ENCODE measurements at regions not wholly inside any gene's neighbourhood (a gene's known extent, or its start where the extent isn't known, plus 50 kb on each side); places are given as distances from the start of the nearest gene placed in this dataset.

DNA sequence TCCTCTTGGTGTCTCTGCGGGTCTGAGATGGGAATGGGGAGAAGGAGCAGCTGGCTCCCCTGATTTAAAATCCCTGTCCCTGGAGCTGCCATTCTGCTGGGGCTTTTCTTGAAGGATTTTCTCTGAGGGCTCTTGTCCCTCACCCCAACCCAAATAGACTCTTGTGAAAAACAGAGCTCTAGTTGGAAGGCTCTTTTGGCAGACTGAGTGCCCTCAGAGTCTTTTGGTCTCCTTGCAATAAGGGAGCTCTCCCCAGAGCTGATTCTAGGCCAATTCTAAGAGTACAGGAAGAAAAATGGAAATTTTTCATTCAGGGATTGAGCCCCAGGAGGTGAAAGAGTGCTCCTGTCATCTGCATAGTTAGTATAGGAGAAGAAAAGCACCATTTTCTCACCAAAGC, 238.3 kb downstream of the COG6 start:
- CTCF ChIA-PET: no interaction called here
- TF ChIP-seq, protein P1, sequence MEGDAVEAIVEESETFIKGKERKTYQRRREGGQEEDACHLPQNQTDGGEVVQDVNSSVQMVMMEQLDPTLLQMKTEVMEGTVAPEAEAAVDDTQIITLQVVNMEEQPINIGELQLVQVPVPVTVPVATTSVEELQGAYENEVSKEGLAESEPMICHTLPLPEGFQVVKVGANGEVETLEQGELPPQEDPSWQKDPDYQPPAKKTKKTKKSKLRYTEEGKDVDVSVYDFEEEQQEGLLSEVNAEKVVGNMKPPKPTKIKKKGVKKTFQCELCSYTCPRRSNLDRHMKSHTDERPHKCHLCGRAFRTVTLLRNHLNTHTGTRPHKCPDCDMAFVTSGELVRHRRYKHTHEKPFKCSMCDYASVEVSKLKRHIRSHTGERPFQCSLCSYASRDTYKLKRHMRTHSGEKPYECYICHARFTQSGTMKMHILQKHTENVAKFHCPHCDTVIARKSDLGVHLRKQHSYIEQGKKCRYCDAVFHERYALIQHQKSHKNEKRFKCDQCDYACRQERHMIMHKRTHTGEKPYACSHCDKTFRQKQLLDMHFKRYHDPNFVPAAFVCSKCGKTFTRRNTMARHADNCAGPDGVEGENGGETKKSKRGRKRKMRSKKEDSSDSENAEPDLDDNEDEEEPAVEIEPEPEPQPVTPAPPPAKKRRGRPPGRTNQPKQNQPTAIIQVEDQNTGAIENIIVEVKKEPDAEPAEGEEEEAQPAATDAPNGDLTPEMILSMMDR (IDR thresholded peaks at IDR 0.05; ENCODE audit: unreplicated experiment): no peak
- no peak for DNase-seq
- H3K9me3 Mint-ChIP-seq (ENCODE audit: low read depth, unreplicated experiment): no peaks in the 10 kb centered on the region
- intact Hi-C loops (cut with micrococcal nuclease; ENCODE audit: unreplicated experiment): no loop called here
- H3K4me1 Mint-ChIP-seq (ENCODE audit: low read depth, unreplicated experiment): peaks cover 8% of the 10 kb centered on the region
- no TSS peak for BruUV-seq (replicated peaks)
- no peak overlapping the region for H3K27ac Mint-ChIP-seq (ENCODE audit: unreplicated experiment)
- H3K36me3 Mint-ChIP-seq (ENCODE audit: insufficient read depth, unreplicated experiment): no peaks in the 10 kb centered on the region
- no peaks in the 10 kb centered on the region for H3K27me3 Mint-ChIP-seq (ENCODE audit: unreplicated experiment)
- H3K4me3 Mint-ChIP-seq (ENCODE audit: low read depth, unreplicated experiment): no peak overlapping the region

DNA sequence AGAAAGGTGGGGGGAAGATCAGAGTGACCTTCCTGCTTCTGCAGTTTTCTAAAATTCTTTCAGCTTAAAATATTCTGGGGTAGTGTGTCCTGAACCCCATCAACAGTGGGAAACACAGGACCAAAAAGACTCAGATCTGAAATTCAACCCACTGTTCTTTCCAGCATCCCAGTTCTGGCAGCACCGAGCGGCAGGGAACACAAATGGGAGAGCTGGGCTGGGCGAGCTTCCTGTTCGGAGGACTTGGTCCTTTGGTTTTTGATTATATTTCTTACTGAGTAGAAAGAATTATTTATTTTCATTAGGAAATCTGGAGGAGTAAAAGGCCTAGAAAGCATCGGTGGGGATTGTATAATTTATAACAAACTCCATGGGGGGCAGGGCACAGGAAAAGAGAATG, 239.1 kb downstream of the COG6 start:
- intact Hi-C loops (cut with micrococcal nuclease; ENCODE audit: unreplicated experiment): no loop called here
- TF ChIP-seq, protein P1 (IDR thresholded peaks at IDR 0.05; ENCODE audit: unreplicated experiment): no peak
- H3K36me3 Mint-ChIP-seq (ENCODE audit: insufficient read depth, unreplicated experiment): no peaks in the 10 kb centered on the region
- CTCF ChIA-PET: no interaction called here
- H3K4me3 Mint-ChIP-seq (ENCODE audit: low read depth, unreplicated experiment): no peak overlapping the region
- DNase-seq: no peak
- H3K4me1 Mint-ChIP-seq (ENCODE audit: low read depth, unreplicated experiment): no peaks in the 10 kb centered on the region
- H3K27ac Mint-ChIP-seq (ENCODE audit: unreplicated experiment): no peak overlapping the region
- H3K27me3 Mint-ChIP-seq (ENCODE audit: unreplicated experiment): no peaks in the 10 kb centered on the region
- no peaks in the 10 kb centered on the region for H3K9me3 Mint-ChIP-seq (ENCODE audit: low read depth, unreplicated experiment)
- BruUV-seq (replicated peaks): no TSS peak

DNA sequence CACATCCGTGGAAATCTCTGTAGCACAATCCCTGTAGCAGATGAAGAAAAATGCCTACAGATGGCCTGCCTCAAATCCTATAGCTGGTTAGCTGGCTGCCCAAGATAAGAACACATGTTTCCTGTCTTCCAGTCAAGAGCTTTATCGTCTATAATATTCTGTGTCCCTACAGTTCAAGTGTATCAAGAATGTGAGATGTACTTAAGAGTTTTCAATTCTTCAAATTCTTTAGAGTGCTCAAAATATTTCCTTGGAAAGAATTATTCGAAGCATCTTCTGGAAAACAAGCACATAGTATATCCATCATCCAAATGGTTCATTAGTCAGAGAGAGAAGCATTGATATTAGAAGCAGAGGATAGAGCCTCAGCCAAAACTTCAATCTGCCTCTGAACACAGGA, 239.8 kb downstream of the COG6 start:
- intact Hi-C loops (cut with micrococcal nuclease; ENCODE audit: unreplicated experiment): no loop called here
- no peaks in the 10 kb centered on the region for H3K4me1 Mint-ChIP-seq (ENCODE audit: low read depth, unreplicated experiment)
- H3K27ac Mint-ChIP-seq (ENCODE audit: unreplicated experiment): no peak overlapping the region
- H3K36me3 Mint-ChIP-seq (ENCODE audit: insufficient read depth, unreplicated experiment): no peaks in the 10 kb centered on the region
- no TSS peak for BruUV-seq (replicated peaks)
- TF ChIP-seq, protein P1 (IDR thresholded peaks at IDR 0.05; ENCODE audit: unreplicated experiment): no peak
- H3K27me3 Mint-ChIP-seq (ENCODE audit: unreplicated experiment): no peaks in the 10 kb centered on the region
- no peaks in the 10 kb centered on the region for H3K9me3 Mint-ChIP-seq (ENCODE audit: low read depth, unreplicated experiment)
- no peak overlapping the region for H3K4me3 Mint-ChIP-seq (ENCODE audit: low read depth, unreplicated experiment)
- CTCF ChIA-PET: no interaction called here
- no peak for DNase-seq

DNA sequence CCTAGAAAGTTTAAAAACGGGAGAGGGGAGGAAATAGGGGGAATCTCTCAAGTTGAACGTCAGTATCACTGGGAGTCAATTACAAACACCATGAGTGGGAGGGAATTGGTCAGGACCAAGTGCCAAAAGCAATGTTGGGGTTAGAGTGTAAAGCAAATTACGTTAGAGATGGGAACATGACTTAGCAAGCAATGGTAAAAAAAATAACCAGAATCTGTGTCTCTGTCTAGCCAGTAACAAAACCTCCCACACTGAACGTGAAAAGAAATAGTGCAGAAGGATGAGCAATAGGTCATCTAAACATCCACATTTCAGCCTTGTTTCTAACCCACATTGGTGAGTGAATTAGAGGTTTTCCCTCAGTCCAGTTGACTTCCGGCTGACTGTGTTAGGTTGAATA, 242.2 kb downstream of the COG6 start:
- Mint-ChIP-seq H3K4me1 (ENCODE audit: low read depth, unreplicated experiment) (peaks cover 6% of the 10 kb centered on the region), H3K27ac (ENCODE audit: unreplicated experiment) (no peak overlapping the region), H3K9me3 (ENCODE audit: low read depth, unreplicated experiment) (no peaks in the 10 kb centered on the region), H3K36me3 (ENCODE audit: insufficient read depth, unreplicated experiment) (no peaks in the 10 kb centered on the region), H3K27me3 (ENCODE audit: unreplicated experiment) (no peaks in the 10 kb centered on the region), H3K4me3 (ENCODE audit: low read depth, unreplicated experiment) (no peak overlapping the region)
- TF ChIP-seq, protein P1 (IDR thresholded peaks at IDR 0.05; ENCODE audit: unreplicated experiment): no peak
- no TSS peak for BruUV-seq (replicated peaks)
- DNase-seq: no peak
- intact Hi-C loops (cut with micrococcal nuclease; ENCODE audit: unreplicated experiment): no loop called here
- CTCF ChIA-PET: no interaction called here

Measured in Calu3 (cell line).